H9 (cell line): ENCODE measurements at regions not wholly inside any gene's neighbourhood (a gene's known extent, or its start where the extent isn't known, plus 50 kb on each side); places are given as distances from the start of the nearest gene placed in this dataset.

Experiments
- DNase-seq: peaks from one replicate; pipeline ENCODE4 v3.0.0-alpha.2; 2017
- H2AFZ ChIP-seq: one replicate; pipeline ENCODE4 v1.6.1; 2013; ENCODE audit warnings: mild to moderate bottlenecking, low read length, control low read depth, moderate library complexity
- H2AK5ac ChIP-seq: 2 replicates; pipeline ENCODE4 v1.6.1; 2013; ENCODE audit warnings: low read length, control low read depth, mixed read lengths; ENCODE audit not compliant: insufficient read length
- H2BK120ac ChIP-seq: one replicate; pipeline ENCODE4 v1.6.1; 2013; ENCODE audit warnings: low read depth, mild to moderate bottlenecking, low read length, control low read depth, inconsistent platforms; ENCODE audit not compliant: poor library complexity, severe bottlenecking
- H2BK12ac ChIP-seq: 2 replicates; pipeline ENCODE4 v1.6.1; 2013; ENCODE audit warnings: low read length, control low read depth, mixed read lengths, low read depth; ENCODE audit not compliant: insufficient read length
- H2BK15ac ChIP-seq: 2 replicates; pipeline ENCODE4 v1.6.1; 2013; ENCODE audit warnings: low read depth, low read length, control low read depth
- H2BK20ac ChIP-seq: one replicate; pipeline ENCODE4 v1.6.1; 2013; ENCODE audit warnings: low read depth, mild to moderate bottlenecking, low read length, control low read depth, inconsistent platforms; ENCODE audit not compliant: poor library complexity, severe bottlenecking
- H2BK5ac ChIP-seq: 2 replicates; pipeline ENCODE4 v1.6.1; 2013; ENCODE audit warnings: low read length, control low read depth, mixed read lengths; ENCODE audit not compliant: insufficient read length
- H3K14ac ChIP-seq: 2 replicates; pipeline ENCODE4 v1.6.1; 2013; ENCODE audit warnings: low read length, control low read depth; ENCODE audit not compliant: insufficient read depth
- H3K18ac ChIP-seq: 2 replicates; pipeline ENCODE4 v1.6.1; 2013; ENCODE audit warnings: low read depth, mild to moderate bottlenecking, mixed read lengths, low read length, control low read depth; ENCODE audit not compliant: insufficient read length
- H3K23ac ChIP-seq: 2 replicates; pipeline ENCODE4 v1.6.1; 2013; ENCODE audit warnings: low read length, control low read depth, mixed read lengths, low read depth; ENCODE audit not compliant: insufficient read length
- H3K23me2 ChIP-seq: 2 replicates; pipeline ENCODE4 v1.6.1; 2013; ENCODE audit warnings: low read depth, mild to moderate bottlenecking, mixed read lengths, low read length, control low read depth; ENCODE audit not compliant: insufficient read length, poor library complexity, severe bottlenecking
- H3K27ac ChIP-seq: 2 replicates; pipeline ENCODE4 v1.5.1; 2013; ENCODE audit warnings: low read length, control low read depth, mixed read lengths, low read depth; ENCODE audit not compliant: insufficient read length
- H3K27me3 ChIP-seq: 2 replicates; pipeline ENCODE4 v1.6.1; 2013; ENCODE audit warnings: low read length, control low read depth, inconsistent platforms; ENCODE audit not compliant: insufficient read depth
- H3K4ac ChIP-seq: 2 replicates; pipeline ENCODE4 v1.6.1; 2013; ENCODE audit warnings: low read depth, mild to moderate bottlenecking, control low read depth, inconsistent platforms, low read length, moderate library complexity
- H3K4me1 ChIP-seq: 2 replicates; pipeline ENCODE4 v1.6.1; 2013; ENCODE audit warnings: low read length, control low read depth, inconsistent platforms; ENCODE audit not compliant: insufficient read depth
- H3K4me2 ChIP-seq: 2 replicates; pipeline ENCODE4 v1.6.1; 2013; ENCODE audit warnings: low read length, control low read depth, mixed read lengths; ENCODE audit not compliant: insufficient read length, insufficient read depth
- H3K56ac ChIP-seq: 2 replicates; pipeline ENCODE4 v1.6.1; 2013; ENCODE audit warnings: low read depth, mild to moderate bottlenecking, mixed read lengths, low read length, control low read depth; ENCODE audit not compliant: insufficient read length
- H3K79me1 ChIP-seq: 2 replicates; pipeline ENCODE4 v1.6.1; 2013; ENCODE audit warnings: low read depth, mild to moderate bottlenecking, moderate library complexity, low read length, control low read depth, inconsistent platforms; ENCODE audit not compliant: insufficient read depth, poor library complexity, severe bottlenecking
- H3K79me2 ChIP-seq: 2 replicates; pipeline ENCODE4 v1.6.1; 2013; ENCODE audit warnings: low read length, control low read depth, inconsistent platforms; ENCODE audit not compliant: insufficient read depth
- H3K9ac ChIP-seq: 2 replicates; pipeline ENCODE4 v1.6.1; 2013; ENCODE audit warnings: low read length, control low read depth, mixed read lengths; ENCODE audit not compliant: insufficient read length; ENCODE audit errors: extremely low read depth
- H3K9me3 ChIP-seq: one replicate; pipeline ENCODE4 v1.6.1; 2013; ENCODE audit warnings: low read depth, low read length, inconsistent platforms; ENCODE audit not compliant: control insufficient read depth
- H3T11ph ChIP-seq: one replicate; pipeline ENCODE4 v1.6.1; 2013; ENCODE audit warnings: mild to moderate bottlenecking, low read length, control low read depth, inconsistent platforms
- H4K20me1 ChIP-seq: one replicate; pipeline ENCODE4 v1.6.1; 2013; ENCODE audit not compliant: control insufficient read depth, insufficient read length, insufficient read depth
- H4K5ac ChIP-seq: 2 replicates; pipeline ENCODE4 v1.6.1; 2013; ENCODE audit warnings: low read depth, mild to moderate bottlenecking, mixed read lengths, low read length, control low read depth; ENCODE audit not compliant: insufficient read length
- H4K8ac ChIP-seq: replicated peaks from 2 replicates; pipeline ENCODE4 v1.6.1; 2013; ENCODE audit warnings: low read length, control low read depth, mixed read lengths, low read depth; ENCODE audit not compliant: insufficient read length
- H4K91ac ChIP-seq: 2 replicates; pipeline ENCODE4 v1.6.1; 2013; ENCODE audit warnings: low read depth, mild to moderate bottlenecking, moderate library complexity, mixed read lengths, low read length, control low read depth; ENCODE audit not compliant: insufficient read length
- H3K27ac Mint-ChIP-seq, 3 experiments: 2 replicates in 2 of 3; 3 replicates in 1 of 3; pipeline ENCODE4 v1.8.0; 2020 to 2021; ENCODE audit warnings: mixed read lengths in 3 of 3, mild to moderate bottlenecking in 1 of 3, moderate library complexity in 1 of 3
- H3K27me3 Mint-ChIP-seq: 2 replicates; pipeline ENCODE4 v1.8.0; 2021; ENCODE audit warnings: low read depth, mild to moderate bottlenecking, moderate library complexity, mixed read lengths
- H3K36me3 Mint-ChIP-seq, 3 experiments: 2 replicates in 2 of 3; 3 replicates in 1 of 3; pipeline ENCODE4 v1.8.0; 2020 to 2021; ENCODE audit warnings: low read depth in 3 of 3, mixed read lengths in 3 of 3; ENCODE audit not compliant: insufficient read depth in 1 of 3
- H3K4me1 Mint-ChIP-seq, 2 experiments: 2 replicates each; pipeline ENCODE4 v1.8.0; 2020; ENCODE audit warnings: mixed read lengths in 2 of 2
- H3K4me3 Mint-ChIP-seq, 2 experiments: 2 replicates in 1 of 2; 3 replicates in 1 of 2; pipeline ENCODE4 v1.8.0; 2020 to 2021; ENCODE audit warnings: mild to moderate bottlenecking in 2 of 2, mixed read lengths in 2 of 2, moderate library complexity in 1 of 2
- H3K9me3 Mint-ChIP-seq, 2 experiments: 2 replicates in 1 of 2; 3 replicates in 1 of 2; pipeline ENCODE4 v1.8.0; 2020; ENCODE audit warnings: mild to moderate bottlenecking in 2 of 2, mixed read lengths in 2 of 2, moderate library complexity in 1 of 2
- WGBS: extraction: QIAGEN DNeasy Blood & Tissue Kit; methylation state at CpG from one replicate; pipeline ENCODE4 v1.1.7; 2013; ENCODE audit warnings: missing lambda C conversion rate, low lambda C conversion rate, mixed read lengths; ENCODE audit not compliant: insufficient read length; ENCODE audit errors: extremely low coverage; 5-methylcytosine and 5-hydroxymethylcytosine counted together
- TF ChIP-seq, protein P1 (sequence below): fragments of 200-600 bp; sonication (generic); conservative IDR thresholded peaks from 3 replicates; pipeline ENCODE4 v1.8.0; 2021; ENCODE audit warnings: antibody characterized with exemption, mild to moderate bottlenecking

DNA sequence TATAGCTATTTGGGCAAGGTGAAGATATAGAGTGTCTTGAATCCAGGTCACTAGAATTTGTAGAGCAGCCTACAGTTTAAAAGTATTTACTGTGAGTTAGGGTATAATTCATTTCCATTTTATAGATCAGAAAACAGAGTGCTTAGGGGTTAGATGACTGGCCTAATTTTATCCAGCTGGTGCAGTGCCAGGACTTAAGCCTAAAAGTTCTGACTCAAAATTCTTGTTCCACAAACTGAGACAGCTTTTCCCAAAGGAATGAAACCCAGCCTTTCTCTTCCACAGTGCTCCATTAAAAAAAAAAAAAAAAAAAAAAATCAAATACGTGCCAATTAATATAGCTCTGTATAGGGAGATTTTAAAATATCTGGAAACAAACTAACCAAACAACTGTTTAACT, 441.0 kb upstream of the MARCKS start:
- Histone ChIP-seq H3T11ph (no peak overlapping the region), H3K23ac (no peak overlapping the region), H3K27me3 (no peaks in the 10 kb centered on the region), H3K79me2 (no peaks in the 10 kb centered on the region), H4K20me1 (no peaks in the 10 kb centered on the region), H3K27ac (no peak overlapping the region), H2BK120ac (no peak overlapping the region), H4K8ac (no peak overlapping the region), H4K5ac (no peak overlapping the region), H3K9ac (no peak overlapping the region), H3K56ac (no peak overlapping the region), H2BK15ac (no peak overlapping the region), H2AK5ac (no peak overlapping the region), H3K4me2 (no peak overlapping the region), H3K4ac (no peak overlapping the region), H4K91ac (no peak overlapping the region), H3K4me1 (no peaks in the 10 kb centered on the region), H3K79me1 (no peaks in the 10 kb centered on the region), H2BK5ac (no peak overlapping the region), H2AFZ (no peak overlapping the region), H3K14ac (no peak overlapping the region), H2BK20ac (no peak overlapping the region), H3K9me3 (no peaks in the 10 kb centered on the region), H2BK12ac (no peak overlapping the region), H3K18ac (no peak overlapping the region), H3K23me2 (no peaks in the 10 kb centered on the region)
- no peak overlapping the region for H3K4me3 Mint-ChIP-seq
- no peaks in the 10 kb centered on the region; a peak in 1 of 5 replicates for H3K9me3 Mint-ChIP-seq
- TF ChIP-seq, protein P1, sequence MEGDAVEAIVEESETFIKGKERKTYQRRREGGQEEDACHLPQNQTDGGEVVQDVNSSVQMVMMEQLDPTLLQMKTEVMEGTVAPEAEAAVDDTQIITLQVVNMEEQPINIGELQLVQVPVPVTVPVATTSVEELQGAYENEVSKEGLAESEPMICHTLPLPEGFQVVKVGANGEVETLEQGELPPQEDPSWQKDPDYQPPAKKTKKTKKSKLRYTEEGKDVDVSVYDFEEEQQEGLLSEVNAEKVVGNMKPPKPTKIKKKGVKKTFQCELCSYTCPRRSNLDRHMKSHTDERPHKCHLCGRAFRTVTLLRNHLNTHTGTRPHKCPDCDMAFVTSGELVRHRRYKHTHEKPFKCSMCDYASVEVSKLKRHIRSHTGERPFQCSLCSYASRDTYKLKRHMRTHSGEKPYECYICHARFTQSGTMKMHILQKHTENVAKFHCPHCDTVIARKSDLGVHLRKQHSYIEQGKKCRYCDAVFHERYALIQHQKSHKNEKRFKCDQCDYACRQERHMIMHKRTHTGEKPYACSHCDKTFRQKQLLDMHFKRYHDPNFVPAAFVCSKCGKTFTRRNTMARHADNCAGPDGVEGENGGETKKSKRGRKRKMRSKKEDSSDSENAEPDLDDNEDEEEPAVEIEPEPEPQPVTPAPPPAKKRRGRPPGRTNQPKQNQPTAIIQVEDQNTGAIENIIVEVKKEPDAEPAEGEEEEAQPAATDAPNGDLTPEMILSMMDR: no peak
- DNase-seq: no peak
- peaks cover 6 to 10% of the 10 kb centered on the region in 2 experiments; a peak in 2 of 4 replicates for H3K4me1 Mint-ChIP-seq
- no peaks in the 10 kb centered on the region for H3K36me3 Mint-ChIP-seq
- H3K27ac Mint-ChIP-seq: no peak overlapping the region
- WGBS: no CpG with 5 or more reads among the region's 1 CpG
- no peaks in the 10 kb centered on the region for H3K27me3 Mint-ChIP-seq
